ENCODE measurements at regions not wholly inside any gene's neighbourhood (a gene's known extent, or its start where the extent isn't known, plus 50 kb on each side); places are given as distances from the start of the nearest gene placed in this dataset.
"Not testable (repeated sequence)": the region's sequence is repeated elsewhere in the genome, so short reads cannot be mapped to it uniquely, and the experiment has no call there.

- not testable (repeated sequence) for TF ChIP-seq SUZ12 (IDR thresholded peaks at IDR 0.05; ENCODE audit: extremely low read depth, insufficient read depth, insufficient read length); ZNF274 (IDR thresholded peaks at IDR 0.05; ENCODE audit: low read depth, low read length); YY1 (IDR thresholded peaks at IDR 0.05; ENCODE audit: insufficient read depth, insufficient read length)
Measured at GRCh38 chr20:5452286-5452685, 135.5 kb upstream of the PROKR2 start.
